A549 (cell line): ENCODE measurements at regions not wholly inside any gene's neighbourhood (a gene's known extent, or its start where the extent isn't known, plus 50 kb on each side); places are given as distances from the start of the nearest gene placed in this dataset.

Experiments
- CTCF ChIP-seq: fragments of >200 bp; sonication (Bioruptor Twin); formaldehyde crosslinking; IDR thresholded peaks from 3 replicates; pipeline ENCODE4 v1.5.1; 2016
- ELK1 ChIP-seq: fragments of 150-350 bp; IDR thresholded peaks from 2 replicates; pipeline ENCODE4 v1.6.1; 2014; ENCODE audit warnings: low read depth, mild to moderate bottlenecking, low read length
- EP300 ChIP-seq, 2 experiments: fragments of >200 bp; sonication (Bioruptor Twin); formaldehyde crosslinking; IDR thresholded peaks; 2 replicates in 1 of 2; 3 replicates in 1 of 2; pipeline ENCODE4 v1.6.1; 2016 to 2017
- MYC ChIP-seq: IDR thresholded peaks from 2 replicates; pipeline ENCODE4 v1.6.1; 2012; ENCODE audit warnings: mild to moderate bottlenecking, inconsistent platforms, low read length, improper control_type of control experiment, borderline replicate concordance
- POLR2A ChIP-seq: IDR thresholded peaks from 2 replicates; pipeline ENCODE4 v1.6.1; 2012; ENCODE audit warnings: mild to moderate bottlenecking, low read length
- RAD21 ChIP-seq, 2 experiments: fragments of >200 bp in 1 of 2; sonication (Bioruptor Twin) in 1 of 2; formaldehyde crosslinking in 1 of 2; IDR thresholded peaks in 1 of 2; conservative IDR thresholded peaks in 1 of 2; 2 replicates in 1 of 2; 3 replicates in 1 of 2; pipeline ENCODE4 v1.6.1; 2012 to 2018; ENCODE audit warnings: inconsistent platforms in 1 of 2
- SREBF2 ChIP-seq: fragments of 450-650 bp; IDR thresholded peaks from 2 replicates; pipeline ENCODE4 v1.6.1; 2014; ENCODE audit warnings: mild to moderate bottlenecking, moderate library complexity
- ZC3H11A ChIP-seq: fragments of 450-650 bp; IDR thresholded peaks from 2 replicates; pipeline ENCODE4 v1.6.1; 2014; ENCODE audit warnings: antibody characterized with exemption, mild to moderate bottlenecking

- TF ChIP-seq CTCF (no peak), EP300 (IDR thresholded peaks at IDR 0.05) (no peak), ZC3H11A (no peak), MYC (no peak), POLR2A (no peak), SREBF2 (no peak), RAD21 (conservative IDR thresholded peaks at IDR 0.05 in 1 of 2, IDR thresholded peaks at IDR 0.05 in 1 of 2) (no peak), ELK1 (no peak)
Observed at GRCh38 chr4:153940916-153941315, 152.0 kb upstream of the SFRP2 start.
